GM18505 (cell line): ENCODE measurements at regions not wholly inside any gene's neighbourhood (a gene's known extent, or its start where the extent isn't known, plus 50 kb on each side); places are given as distances from the start of the nearest gene placed in this dataset.

Experiments
- ATAC-seq: cut with Tn5 transposase; IDR thresholded peaks from one replicate; pipeline ENCODE4 v1.9.1; 2021; ENCODE audit not compliant: unreplicated experiment
- POLR2A ChIP-seq: IDR thresholded peaks from 4 replicates; pipeline ENCODE4 v1.6.1; 2011; ENCODE audit warnings: borderline replicate concordance; ENCODE audit not compliant: insufficient read depth, insufficient read length; ENCODE audit errors: extremely low read depth

DNA sequence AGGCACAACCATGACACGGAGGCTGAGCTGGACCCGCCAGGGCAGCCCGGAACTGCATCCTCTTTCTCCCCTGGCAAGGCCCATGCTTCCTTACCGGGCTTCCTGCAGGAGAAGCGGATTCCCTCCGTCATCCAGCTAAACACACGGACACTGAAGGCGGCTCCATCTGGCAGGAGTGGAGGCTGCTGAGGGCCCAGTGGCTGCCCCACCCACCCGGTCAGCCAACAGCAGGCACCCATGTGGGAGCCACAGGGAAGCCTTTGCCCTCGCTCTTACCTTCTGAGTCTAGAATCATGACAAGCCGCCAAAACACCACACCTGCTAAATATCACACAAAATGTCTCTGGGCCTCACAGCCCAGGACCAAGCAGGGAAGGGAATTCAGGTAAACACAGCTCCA lies 321.6 kb upstream of the RNF32 start:
- no peak for ATAC-seq
- TF ChIP-seq POLR2A, result no peak

DNA sequence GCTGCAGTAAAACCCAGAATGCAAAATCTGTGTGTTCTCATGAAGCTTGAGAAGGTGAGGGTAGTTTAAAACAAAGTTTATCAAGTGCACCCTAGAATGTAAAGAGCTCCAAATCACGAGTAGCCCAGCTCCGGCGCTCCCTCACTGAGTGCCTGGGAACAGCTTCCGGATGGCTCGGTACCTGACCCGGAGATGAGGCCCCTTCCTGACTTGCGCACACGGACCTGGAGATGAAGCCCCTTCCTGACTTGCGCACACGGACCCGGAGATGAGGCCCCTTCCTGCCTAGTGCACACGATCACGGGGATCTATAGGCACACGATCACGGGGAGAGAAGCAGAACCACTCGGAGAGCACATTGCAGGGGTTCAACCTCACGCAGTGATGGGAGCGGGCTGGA lies 322.1 kb upstream of the RNF32 start:
- TF ChIP-seq POLR2A, result no peak
- ATAC-seq, result no peak

DNA sequence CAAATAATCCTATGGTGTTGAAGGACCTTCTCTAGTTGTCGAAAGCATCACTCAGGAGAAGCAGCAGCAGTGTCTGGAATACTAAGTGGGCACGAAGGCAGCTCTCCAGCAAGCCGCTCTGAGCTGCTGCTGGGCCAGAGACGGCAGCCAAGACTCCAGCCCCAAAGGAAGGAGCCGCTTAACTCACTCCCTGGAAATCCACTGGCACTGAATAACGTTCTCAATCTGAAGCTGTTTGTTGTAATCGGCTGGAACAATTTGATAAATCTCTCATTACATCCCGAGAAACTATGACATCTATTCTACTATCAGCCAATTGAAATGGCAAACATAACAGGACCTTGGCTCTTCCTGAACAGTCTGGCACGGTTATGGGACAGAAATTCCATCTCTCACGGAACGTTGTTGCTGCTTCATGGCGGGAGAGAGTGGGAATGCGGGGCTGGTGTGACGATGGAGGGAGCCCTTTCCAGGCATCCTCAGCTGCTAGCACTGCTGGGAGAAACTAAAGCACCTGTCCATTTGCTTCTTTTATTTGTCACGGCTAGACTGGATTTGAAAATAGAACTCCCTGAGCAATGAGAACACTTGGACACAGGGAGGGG lies 331.5 kb upstream of the RNF32 start:
- no peak for TF ChIP-seq POLR2A
- no peak for ATAC-seq

DNA sequence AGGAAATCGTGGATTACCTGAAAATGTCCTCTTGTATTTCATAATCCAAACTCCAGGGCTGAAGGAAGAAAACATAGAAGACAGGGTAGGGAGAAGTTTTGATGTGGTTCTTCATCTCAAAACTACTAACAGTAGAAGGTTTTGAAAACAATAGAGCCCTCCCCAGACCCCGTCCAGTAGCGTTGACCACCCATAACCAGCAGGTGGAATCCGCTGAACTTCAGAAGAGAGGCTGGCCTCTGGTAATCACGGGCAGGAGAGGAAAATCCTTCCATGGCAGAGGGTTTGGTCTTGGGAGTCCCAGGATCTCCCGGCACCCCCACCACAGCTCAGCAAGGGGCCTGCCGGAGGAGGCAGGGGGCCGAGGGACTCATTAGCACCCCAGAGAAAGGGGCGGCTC lies 333.4 kb upstream of the RNF32 start:
- ATAC-seq, result no peak

DNA sequence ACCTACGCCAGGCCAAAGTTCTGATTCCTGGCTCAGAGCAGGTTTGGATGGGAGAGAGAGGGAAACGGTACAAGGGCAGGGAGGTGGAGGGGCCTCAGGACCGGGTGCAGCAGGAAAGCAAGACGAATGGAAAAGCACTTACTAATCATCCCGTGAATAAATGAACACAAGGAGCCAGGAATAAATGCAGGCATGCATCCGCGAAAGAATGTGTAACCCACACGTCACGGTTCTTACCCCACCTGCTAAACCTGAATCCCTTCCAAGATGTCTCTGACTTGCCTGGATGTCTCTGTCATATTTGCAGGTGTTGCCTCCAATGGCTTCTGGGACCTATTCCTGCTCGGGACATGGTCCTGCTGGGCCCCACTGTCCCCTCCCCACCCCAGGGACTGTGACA lies 335.2 kb upstream of the RNF32 start:
- no peak for ATAC-seq

More for the DNA sequence above, 333.4 kb upstream of the RNF32 start:
- no peak for TF ChIP-seq POLR2A

DNA sequence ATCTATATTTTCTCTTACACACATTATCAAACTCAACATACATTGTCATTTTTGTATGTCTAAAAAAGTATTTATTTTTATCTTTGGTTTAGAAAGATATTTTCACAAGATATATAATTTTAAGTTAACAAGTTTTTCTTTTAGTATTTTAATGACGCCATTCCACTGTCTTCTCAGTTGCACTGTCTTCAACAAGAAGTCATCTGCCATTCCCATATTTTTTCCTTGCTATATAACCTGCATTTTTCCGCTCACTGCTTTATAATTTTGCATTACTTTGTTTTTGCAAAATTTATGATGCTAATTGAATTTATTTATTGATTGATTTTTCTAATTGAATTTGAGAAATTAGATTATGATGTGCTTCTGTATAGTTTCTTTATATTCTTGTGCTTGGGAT lies 357.8 kb upstream of the RNF32 start:
- no peak for ATAC-seq
- no peak for TF ChIP-seq POLR2A

More for the DNA sequence above, 335.2 kb upstream of the RNF32 start:
- no peak for TF ChIP-seq POLR2A

DNA sequence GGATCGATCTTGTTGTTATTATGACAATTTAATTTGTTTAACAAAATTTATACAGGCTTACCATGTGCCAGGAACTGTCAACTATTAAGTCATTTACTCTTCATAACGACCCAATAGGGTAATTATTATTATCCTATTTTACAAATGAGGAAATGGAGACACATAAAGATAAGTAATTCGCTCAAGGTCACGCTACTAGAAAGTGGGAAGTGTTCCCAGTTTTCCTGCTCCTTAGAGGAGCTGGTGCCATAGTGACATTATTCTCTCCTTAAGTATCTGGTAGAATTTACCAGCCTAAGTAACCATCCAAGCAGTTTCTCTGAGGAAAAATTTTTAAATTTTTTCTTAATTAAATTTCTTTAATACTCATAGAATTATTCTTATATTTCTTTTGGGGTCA lies 360.9 kb upstream of the RNF32 start:
- TF ChIP-seq POLR2A, result no peak
- no peak for ATAC-seq

DNA sequence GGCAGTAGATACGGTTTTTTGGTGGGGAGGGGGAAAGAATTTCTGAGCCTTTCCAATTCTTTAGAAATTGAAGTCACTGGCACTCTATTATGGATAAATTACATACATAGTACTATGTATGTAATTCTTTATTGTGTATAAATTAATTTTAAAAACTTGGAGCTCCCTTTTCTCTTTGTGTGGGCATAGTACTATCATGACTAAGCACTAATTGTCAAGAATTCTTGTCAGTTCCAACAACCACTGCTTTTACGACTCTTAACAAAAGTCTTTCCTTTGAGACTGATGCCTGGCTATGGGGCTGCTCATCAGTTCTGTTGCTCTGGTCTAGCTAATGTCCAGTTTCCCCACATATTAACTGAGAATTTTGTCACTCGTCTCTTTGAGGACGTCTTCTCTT lies 365.3 kb upstream of the RNF32 start:
- ATAC-seq, result no peak
- TF ChIP-seq POLR2A, result no peak

DNA sequence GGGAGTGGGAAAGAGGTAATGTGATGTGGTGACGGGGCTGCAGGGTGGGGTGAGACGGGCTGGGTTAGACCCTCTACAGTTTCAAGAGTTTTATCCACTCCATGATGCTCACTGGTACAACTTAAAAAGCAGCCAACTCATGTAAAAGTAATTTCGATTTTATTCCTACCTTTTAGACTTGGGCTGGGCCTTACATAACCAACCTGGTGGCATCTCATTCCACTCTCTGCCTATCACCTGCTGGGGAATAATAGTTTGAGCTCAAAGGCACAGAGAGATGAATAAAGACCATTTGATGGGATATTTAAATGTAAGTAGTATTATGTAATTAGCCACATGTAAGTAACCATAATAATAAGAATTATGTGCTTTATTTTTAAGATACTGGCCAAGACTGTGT lies 366.0 kb upstream of the RNF32 start:
- TF ChIP-seq POLR2A, result no peak
- no peak for ATAC-seq

DNA sequence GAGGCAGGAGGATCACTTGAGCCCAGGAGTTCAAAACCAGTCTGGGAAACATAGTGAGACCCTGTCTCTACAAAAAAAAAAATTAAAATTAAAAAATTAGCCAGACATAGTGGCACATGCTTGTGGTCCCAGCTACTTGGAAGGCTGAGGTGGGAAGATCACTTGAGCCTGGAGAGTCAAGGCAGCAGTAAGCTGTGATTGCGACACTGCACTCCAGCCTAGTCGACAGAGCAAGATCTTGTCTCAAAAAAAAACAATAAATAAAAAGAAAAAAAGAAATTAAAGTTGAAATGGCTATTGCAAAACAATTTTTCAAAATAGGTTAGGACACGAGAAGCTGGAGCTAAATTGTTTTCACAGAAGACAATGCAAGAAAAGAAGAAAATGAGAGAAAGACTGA lies 379.0 kb upstream of the RNF32 start:
- no peak for ATAC-seq

DNA sequence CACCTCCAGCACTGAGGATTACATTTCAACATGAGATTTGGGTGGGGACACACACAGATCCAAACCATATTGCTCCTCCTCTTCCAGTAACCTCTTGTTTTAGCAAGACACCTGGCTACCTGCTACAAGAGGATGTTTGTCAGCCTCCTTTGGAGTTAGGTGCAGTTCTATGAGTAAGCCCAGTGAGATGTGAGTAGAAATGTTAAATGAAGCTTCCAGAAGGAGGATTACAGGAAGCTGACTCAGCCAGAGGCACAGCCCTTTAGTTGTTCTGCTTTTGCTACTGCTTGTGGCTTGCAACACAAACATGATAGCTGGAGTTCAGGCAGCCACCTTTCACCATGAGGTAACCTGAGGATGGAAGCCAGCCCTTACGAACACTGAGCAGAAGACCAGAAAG lies 382.7 kb upstream of the RNF32 start:
- no peak for ATAC-seq
- TF ChIP-seq POLR2A, result no peak

More for the DNA sequence above, 379.0 kb upstream of the RNF32 start:
- TF ChIP-seq POLR2A, result no peak

DNA sequence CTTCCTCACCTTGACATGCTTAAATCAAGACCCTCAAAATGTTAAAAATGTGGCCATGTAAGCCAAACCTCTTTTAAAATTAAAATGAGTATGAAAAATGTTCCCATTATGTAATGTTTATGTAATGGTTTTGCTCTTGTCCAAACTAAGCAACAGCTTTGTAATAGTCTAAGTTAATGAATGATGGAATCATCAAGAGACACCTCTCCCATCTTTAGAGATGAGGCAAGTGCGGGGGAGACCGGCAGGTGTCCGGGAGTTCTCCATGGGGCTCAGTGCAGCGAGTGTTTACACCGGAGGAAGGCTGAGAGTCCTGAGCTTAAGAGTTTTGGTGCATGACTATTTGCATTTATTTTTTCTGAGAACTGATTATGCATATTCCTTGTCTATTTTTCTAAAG lies 384.9 kb upstream of the RNF32 start:
- TF ChIP-seq POLR2A, result no peak

DNA sequence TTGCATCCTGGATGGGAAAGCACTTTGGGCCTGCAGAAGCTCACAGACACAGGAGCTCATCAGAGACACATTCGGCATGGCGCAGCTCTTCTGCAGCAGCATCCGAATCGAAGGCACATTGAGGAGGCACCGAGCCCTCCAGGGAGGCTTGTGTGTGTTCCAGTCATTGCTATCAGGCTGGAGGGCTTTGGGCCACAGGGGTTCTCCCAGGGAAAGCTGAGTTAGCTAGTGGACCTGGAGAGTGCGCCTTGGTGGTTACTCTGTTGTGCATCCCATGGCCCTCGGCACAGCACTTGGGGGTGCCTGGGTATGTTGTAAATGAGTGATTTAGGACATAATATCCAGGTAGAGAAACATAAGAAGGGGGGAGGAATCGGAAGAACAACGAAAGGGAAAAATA lies 388.7 kb upstream of the RNF32 start:
- no peak for ATAC-seq
- no peak for TF ChIP-seq POLR2A

More for the DNA sequence above, 384.9 kb upstream of the RNF32 start:
- ATAC-seq, result no peak

DNA sequence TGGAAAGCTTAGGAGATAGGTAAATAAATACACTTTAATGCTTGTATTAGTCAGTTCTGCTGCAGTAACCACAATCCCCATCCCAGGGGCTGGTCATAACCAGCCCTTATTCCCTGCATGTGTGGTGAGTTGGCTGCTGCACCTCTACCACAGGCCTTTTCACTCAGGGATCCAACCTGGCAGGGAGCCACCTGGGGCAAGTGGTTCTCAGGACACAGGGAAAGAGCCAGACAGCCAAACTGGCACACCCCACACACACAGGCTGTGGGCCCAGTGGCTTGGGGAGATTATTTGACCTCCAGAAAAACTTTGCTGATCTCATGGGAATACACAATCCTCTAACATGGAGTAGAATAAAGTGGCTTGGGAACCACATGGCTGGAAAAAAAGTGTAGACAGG lies 400.0 kb upstream of the RNF32 start:
- TF ChIP-seq POLR2A, result no peak
- no peak for ATAC-seq

DNA sequence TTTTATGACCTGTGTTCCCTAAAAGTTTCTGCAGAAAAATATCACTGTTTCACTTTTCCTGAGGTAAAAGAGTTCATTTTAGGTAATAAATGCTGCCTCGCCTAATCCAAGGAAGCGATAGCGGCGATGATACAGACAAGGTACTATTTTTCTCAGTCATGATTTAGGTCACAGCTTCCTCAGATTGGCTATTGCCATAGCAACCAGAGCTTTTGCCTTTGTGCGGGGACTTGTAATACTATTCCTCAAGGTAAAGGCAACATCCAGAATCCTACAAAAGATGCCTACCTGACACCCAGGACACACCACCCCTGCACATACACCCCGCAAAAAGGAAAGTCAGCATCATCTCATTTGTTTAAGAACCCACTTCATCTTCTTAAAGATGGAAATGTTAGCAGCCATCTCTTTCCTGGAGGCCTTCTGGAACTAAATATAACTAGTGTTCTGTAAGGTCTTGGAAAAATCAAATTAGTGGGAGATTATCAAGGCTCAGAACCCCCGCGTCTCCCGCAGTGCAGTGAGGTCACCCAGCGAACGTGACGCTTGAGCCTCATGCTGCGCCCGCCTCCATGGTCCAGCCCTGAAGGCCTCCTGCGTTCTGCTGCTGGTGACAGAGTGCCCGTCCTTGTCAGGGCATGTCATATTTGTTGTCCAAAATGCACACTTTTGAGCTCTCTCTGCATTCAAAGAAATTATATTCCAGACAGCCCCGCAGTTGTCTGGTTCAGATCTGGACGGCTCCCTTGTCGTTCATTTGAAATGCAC lies 402.0 kb upstream of the RNF32 start:
- no peak for ATAC-seq
- no peak for TF ChIP-seq POLR2A

DNA sequence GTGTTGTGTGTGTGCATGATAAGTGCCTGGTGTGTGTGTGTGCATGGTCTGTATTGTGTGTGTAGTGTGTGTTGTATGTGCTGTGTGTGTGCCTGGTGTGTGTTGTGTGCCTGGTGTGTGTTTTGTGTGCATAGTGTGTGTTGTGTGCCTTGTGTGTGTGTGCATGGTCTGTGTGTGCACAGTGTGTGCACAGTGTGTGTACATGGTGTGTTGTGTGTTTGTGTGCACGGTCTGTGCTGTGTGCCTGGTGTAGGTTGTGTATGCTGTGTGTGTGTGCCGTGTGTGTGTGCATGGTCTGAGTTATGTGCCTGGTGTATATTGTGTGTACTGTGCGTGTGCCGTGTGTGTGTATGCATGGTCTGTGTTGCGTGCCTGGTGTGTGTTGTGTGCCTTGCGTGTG lies 403.0 kb upstream of the RNF32 start:
- ATAC-seq, result no peak
- no peak for TF ChIP-seq POLR2A
